PC-9 (cell line): ENCODE measurements at regions not wholly inside any gene's neighbourhood (a gene's known extent, or its start where the extent isn't known, plus 50 kb on each side); places are given as distances from the start of the nearest gene placed in this dataset.
A peak's percentile ranks its signal among the peaks of the same experiment; 100 is the strongest.

Experiments used
- BruUV-seq: library from RNA; stranded (reverse); fragments of 400-500 nt; replicated peaks from 2 replicates; lab custom pipeline; 2021; lab: Mats Ljungman, UMichigan
- CTCF ChIA-PET: fragments of 300-600 bp; sonication (Branson Sonifier 250); formaldehyde crosslinking; loops from one replicate; lab custom pipeline; 2022; ENCODE audit warnings: antibody characterized with exemption; lab: Charles Lee
- POLR2A ChIA-PET: fragments of 300-600 bp; sonication (Branson Sonifier 250); formaldehyde crosslinking; loops from one replicate; lab custom pipeline; 2022; ENCODE audit warnings: antibody characterized with exemption; ENCODE audit not compliant: unreplicated experiment; lab: Charles Lee
- DNase-seq, 2 experiments: peaks; one replicate each; pipeline versions ENCODE4 v3.0.0 to v3.0.0-alpha.2; 2015 to 2022; ENCODE audit warnings: mixed read lengths in 1 of 2
- H2AFZ ChIP-seq: fragments of 200-600 bp; sonication (generic); 2 replicates; pipeline ENCODE4 v1.8.1; 2017; ENCODE audit warnings: antibody characterized with exemption
- H3F3A ChIP-seq: fragments of 200-600 bp; sonication (generic); 2 replicates; pipeline ENCODE4 v1.8.1; 2017; ENCODE audit warnings: antibody characterized with exemption, mild to moderate bottlenecking, low read depth; ENCODE audit not compliant: insufficient read depth
- H3K27ac ChIP-seq: fragments of 200-600 bp; sonication (generic); 2 replicates; pipeline ENCODE4 v1.6.1; 2016; ENCODE audit warnings: mixed run types
- H3K27me3 ChIP-seq: fragments of 200-600 bp; sonication (generic); 2 replicates; pipeline ENCODE4 v1.6.1; 2016; ENCODE audit warnings: low read depth, mixed run types; ENCODE audit not compliant: insufficient read depth
- H3K36me3 ChIP-seq: fragments of 200-600 bp; sonication (generic); 2 replicates; pipeline ENCODE4 v1.6.1; 2016; ENCODE audit warnings: low read depth, mixed run types
- H3K4me1 ChIP-seq: fragments of 200-600 bp; sonication (generic); replicated peaks from 2 replicates; pipeline ENCODE4 v1.6.1; 2016; ENCODE audit warnings: mixed run types; ENCODE audit not compliant: insufficient read depth
- H3K4me2 ChIP-seq: fragments of 200-600 bp; sonication (generic); 2 replicates; pipeline ENCODE4 v1.6.1; 2017; ENCODE audit warnings: mixed run types
- H3K4me3 ChIP-seq: fragments of 200-600 bp; sonication (generic); 2 replicates; pipeline ENCODE4 v1.6.1; 2016; ENCODE audit warnings: mixed run types
- H3K79me2 ChIP-seq: fragments of 200-600 bp; sonication (generic); 2 replicates; pipeline ENCODE4 v1.6.1; 2017; ENCODE audit warnings: low read depth, mixed run types
- H3K9me2 ChIP-seq: fragments of 200-600 bp; sonication (generic); 2 replicates; pipeline ENCODE4 v1.8.1; 2017; ENCODE audit warnings: mild to moderate bottlenecking; ENCODE audit not compliant: insufficient read depth
- H3K9me3 ChIP-seq: fragments of 200-600 bp; sonication (generic); 2 replicates; pipeline ENCODE4 v1.8.1; 2016; ENCODE audit warnings: low read depth; ENCODE audit not compliant: insufficient read depth
- H4K20me1 ChIP-seq: fragments of 200-600 bp; sonication (generic); 2 replicates; pipeline ENCODE4 v1.8.1; 2017; ENCODE audit not compliant: insufficient read depth
- CTCF ChIP-seq: fragments of 200-600 bp; sonication (generic); conservative IDR thresholded peaks from 2 replicates; pipeline ENCODE4 v1.6.1; 2017; ENCODE audit warnings: mixed run types, antibody characterized with exemption, mild to moderate bottlenecking, moderate library complexity
- EZH2 ChIP-seq: fragments of 200-600 bp; sonication (generic); IDR thresholded peaks from 2 replicates; pipeline ENCODE4 v1.8.0; 2017; ENCODE audit warnings: antibody characterized with exemption, low read depth
- intact Hi-C: fragments of 100-400 bp; cut with micrococcal nuclease; formaldehyde crosslinking; loops from one replicate; pipeline ENCODE4 v1.10.0; 2022; ENCODE audit not compliant: unreplicated experiment

GRCh38 chr5:30041831-30042385 is 1151.6 kb upstream of the CDH6 start:
- intact Hi-C loops = no loop called here
- no TSS peak for BruUV-seq
- POLR2A ChIA-PET = no interaction called here

GRCh38 chr5:30041291-30041690 is 1152.2 kb upstream of the CDH6 start:
- Histone ChIP-seq H3K27ac (no peak overlapping the region), H3K4me2 (no peak overlapping the region), H3K36me3 (no peaks in the 10 kb centered on the region), H3K4me3 (no peak overlapping the region), H2AFZ (no peak overlapping the region), H3K79me2 (no peaks in the 10 kb centered on the region), H3K4me1 (no peaks in the 10 kb centered on the region), H4K20me1 (no peaks in the 10 kb centered on the region), H3K27me3 (no peaks in the 10 kb centered on the region), H3F3A (no peaks in the 10 kb centered on the region), H3K9me2 (no peaks in the 10 kb centered on the region), H3K9me3 (no peaks in the 10 kb centered on the region)
- ChIA-PET POLR2A (no interaction called here), CTCF (interaction anchor here (1.4 to 2.0 kb wide), 2 partner anchors 1191 to 1229 kb away, joined by 3 to 13 read pairs; no protein-coding TSS in a partner anchor)
- TF ChIP-seq EZH2 (no peak), CTCF (no peak)
- intact Hi-C loops = no loop called here
- DNase-seq = no peak
- no TSS peak for BruUV-seq

More at GRCh38 chr5:30041831-30042385, 1151.6 kb upstream of the CDH6 start:
- Histone ChIP-seq H4K20me1 (no peaks in the 10 kb centered on the region), H3K27ac (no peak overlapping the region), H3K27me3 (no peaks in the 10 kb centered on the region), H3K4me1 (no peaks in the 10 kb centered on the region), H3K9me3 (no peaks in the 10 kb centered on the region), H3K4me2 (no peak overlapping the region), H3K9me2 (no peaks in the 10 kb centered on the region), H2AFZ (no peak overlapping the region), H3K36me3 (no peaks in the 10 kb centered on the region), H3K79me2 (no peaks in the 10 kb centered on the region), H3F3A (no peaks in the 10 kb centered on the region), H3K4me3 (no peak overlapping the region)
- TF ChIP-seq EZH2 = no peak
- TF ChIP-seq CTCF = no peak
- DNase-seq = no peak
- CTCF ChIA-PET = interaction anchor here (1.4 to 2.0 kb wide), 2 partner anchors 1190 to 1229 kb away, joined by 3 to 13 read pairs; no protein-coding TSS in a partner anchor

- no TSS peak for BruUV-seq
- Histone ChIP-seq H4K20me1 (no peaks in the 10 kb centered on the region), H3K36me3 (no peaks in the 10 kb centered on the region), H3K4me2 (peak overlapping the region; percentile 34), H3K4me1 (no peaks in the 10 kb centered on the region), H3F3A (no peaks in the 10 kb centered on the region), H3K27me3 (no peaks in the 10 kb centered on the region), H3K4me3 (no peak overlapping the region), H3K79me2 (no peaks in the 10 kb centered on the region), H3K9me2 (no peaks in the 10 kb centered on the region), H3K27ac (no peak overlapping the region), H3K9me3 (no peaks in the 10 kb centered on the region), H2AFZ (peak overlapping the region; percentile 15; the same call in 1 of the 2 replicates)
- intact Hi-C loops = loop anchor here (1.0 kb wide), 1 partner anchor 1192 kb away; no protein-coding TSS in a partner anchor
- POLR2A ChIA-PET = no interaction called here
- DNase-seq = peak; percentile 49 to 65
- CTCF ChIA-PET = interaction anchor here (0.8 to 2.0 kb wide), 3 partner anchors 1146 to 1230 kb away, joined by 3 to 13 read pairs (median 4); no protein-coding TSS in a partner anchor
- TF ChIP-seq EZH2 (no peak), CTCF (peak; percentile 92)
These were observed 1152.9 kb upstream of the CDH6 start for GRCh38 chr5:30040488-30041118.
